ENCODE measurements at regions not wholly inside any gene's neighbourhood (a gene's known extent, or its start where the extent isn't known, plus 50 kb on each side); places are given as distances from the start of the nearest gene placed in this dataset.
"Not testable (repeated sequence)": the region's sequence is repeated elsewhere in the genome, so short reads cannot be mapped to it uniquely, and the experiment has no call there.

DNA sequence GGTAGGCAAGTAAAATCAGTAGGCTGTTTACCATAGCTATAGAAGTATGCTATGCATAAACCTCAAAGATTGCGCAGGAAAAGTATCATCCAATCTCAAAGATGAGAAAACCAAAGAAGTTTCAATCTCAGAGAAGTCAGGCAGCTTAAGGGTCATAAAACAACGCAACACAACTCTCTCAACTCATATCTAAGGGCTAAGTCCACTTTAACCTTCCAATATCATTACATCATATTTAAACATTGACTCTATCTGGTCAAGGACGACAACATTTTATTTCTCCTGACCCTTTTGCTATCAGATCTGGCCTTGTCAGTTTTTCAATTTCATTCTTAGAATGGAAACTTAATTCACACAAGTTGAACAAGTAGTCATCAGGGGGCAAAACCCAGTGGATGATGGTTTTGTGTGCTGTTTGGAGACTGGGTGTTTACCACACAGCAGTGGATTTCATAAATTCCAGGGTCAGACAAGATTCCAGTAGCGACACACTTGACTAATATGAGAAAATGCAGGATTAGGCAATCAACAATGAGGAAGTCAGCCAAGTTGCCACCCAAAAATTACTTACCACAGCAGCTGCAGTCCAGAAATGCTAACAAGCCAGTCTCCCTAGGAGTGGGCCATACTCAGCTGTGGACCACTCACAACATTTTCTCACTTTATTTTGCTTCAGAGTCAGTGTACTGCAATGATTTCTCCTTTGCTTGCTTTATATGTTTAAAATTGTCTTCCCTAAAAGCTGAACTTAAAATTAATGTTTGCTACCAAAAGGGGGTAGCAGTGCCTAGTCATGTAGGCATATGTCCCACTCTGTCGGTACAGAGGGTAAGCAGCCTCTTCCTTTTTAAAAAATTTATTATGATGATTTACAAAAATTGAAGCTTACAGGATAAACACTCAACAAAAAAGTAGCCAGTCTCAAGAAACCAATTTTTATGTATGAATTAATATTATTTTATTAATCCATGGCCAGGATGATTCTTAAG lies 131.9 kb upstream of the NBPF9 start:
- DNase-seq: not testable (repeated sequence)

DNA sequence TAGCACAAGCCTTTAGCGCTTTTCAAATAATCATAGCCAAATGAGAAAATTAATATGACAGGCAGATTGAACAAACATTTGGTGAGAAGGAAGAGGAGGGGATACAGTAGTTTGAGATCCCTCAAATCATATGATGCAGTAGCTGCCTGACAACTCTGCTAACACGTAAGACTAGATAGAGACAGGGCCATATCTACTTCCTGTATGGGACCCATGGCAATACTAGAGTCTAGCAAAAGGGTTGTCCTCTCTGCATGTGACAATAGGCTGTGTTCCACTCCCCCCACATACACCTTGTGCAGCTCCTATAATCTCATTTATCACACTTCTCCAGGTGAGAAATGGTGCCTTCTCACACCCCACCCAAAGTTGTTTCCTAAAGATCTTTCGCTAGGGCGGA lies 134.2 kb upstream of the NBPF9 start:
- not testable (repeated sequence) for DNase-seq

DNA sequence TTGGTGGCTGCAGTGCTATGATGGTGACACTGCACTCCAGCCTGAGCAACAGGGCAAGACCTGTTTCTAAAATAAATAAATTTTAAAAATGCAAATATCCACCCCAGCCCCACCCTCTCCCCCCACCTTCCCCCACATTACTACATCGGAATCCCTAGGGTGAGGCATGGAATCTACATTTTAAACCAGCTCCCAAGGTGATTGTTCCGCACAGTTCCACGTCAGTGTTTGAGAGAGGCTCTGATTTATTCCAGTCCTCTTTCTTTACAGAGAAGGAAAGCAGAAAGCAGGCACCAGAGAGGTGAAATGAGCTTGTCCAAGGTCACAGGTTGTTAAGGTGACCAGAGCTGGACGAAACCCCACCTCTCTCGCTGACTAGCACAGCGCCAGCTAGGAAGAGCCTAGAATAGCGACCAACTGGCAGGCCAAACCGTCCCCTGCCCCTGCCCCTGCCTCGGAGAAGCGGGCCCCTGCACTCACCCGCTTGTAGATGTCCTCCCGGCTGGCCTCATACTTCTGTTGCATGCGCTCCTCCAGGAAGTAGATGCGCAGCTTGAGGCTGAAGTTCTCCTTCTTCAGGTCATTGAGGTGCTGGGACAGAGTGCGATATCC lies 136.7 kb upstream of the NBPF9 start:
- DNase-seq: not testable (repeated sequence)

DNA sequence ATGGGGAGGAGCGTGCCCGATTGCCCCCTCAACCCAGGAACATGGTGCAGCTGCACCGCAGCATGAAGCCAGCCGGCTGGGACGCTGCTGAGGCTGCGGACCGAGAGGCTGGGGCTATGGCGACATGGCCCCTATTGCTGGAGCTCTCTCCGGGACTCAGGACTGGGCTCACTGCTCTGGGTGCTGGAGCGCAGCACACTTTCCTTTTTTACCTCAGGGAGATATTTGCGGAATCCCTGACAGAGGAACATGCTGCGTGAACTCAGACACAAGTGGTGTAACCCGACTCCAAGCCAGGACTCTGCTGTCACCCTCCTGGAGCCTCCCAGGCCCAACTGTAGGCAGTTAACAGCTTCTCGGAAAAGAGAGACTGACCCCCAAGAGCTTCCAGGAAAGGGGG lies 137.2 kb upstream of the NBPF9 start:
- not testable (repeated sequence) for DNase-seq

DNA sequence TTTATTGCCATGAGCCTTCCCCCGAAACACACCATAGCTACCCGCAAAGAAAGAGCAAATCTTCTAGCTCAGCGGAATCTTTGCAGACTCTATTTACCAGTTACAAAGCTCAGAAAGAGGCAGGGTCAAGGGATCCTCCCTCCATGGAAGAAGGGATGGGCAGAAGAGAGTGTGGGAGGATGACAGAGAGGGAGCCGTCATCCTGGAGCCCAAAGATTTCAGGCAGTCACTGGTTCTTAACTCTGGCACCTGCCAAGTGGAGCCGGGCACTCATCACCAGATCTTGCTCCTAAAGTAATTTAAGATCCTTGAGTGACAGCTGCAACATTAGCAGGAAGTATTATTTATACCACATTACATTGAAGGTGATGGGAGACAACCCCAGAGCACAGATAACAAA lies 137.9 kb upstream of the NBPF9 start:
- not testable (repeated sequence) for DNase-seq

DNA sequence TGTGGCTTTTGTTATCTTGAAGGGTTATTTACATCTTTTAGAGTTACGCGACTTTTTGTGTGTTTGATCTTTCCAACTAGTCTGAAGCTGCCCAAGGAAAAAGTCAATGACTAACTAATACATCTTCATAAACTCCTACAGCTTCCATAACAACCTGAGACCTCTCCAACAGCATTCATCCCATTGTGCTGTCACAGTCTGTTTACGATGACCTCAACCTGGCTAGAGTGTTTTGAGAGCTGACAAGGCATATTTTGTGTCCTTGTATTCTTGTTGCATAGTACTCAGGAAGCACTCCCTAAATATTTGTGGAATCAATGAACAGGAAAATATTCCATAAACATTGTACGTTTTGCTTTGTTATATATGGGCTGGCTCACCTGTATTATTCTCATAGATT lies 140.2 kb upstream of the NBPF9 start:
- not testable (repeated sequence) for DNase-seq

DNA sequence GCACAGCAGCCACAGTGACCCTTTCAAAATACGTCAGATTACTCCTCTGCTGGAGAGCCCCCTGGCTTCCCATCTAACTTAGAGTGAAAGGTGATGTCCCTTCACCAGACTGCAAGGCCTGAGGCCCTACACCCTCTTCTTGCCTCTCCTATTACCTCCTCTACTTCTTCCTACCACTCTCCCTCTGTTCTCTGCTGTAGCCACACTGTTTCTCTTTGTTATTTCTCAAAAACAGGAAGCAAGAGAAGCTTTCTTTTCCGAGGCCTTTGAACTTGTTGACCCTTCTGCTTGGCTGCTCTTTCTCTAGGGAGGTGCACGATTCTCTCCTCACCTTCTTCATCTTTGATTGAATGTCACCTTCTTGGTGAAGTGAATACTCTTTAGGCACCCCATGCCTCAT lies 141.3 kb upstream of the NBPF9 start:
- DNase-seq: not testable (repeated sequence)

DNA sequence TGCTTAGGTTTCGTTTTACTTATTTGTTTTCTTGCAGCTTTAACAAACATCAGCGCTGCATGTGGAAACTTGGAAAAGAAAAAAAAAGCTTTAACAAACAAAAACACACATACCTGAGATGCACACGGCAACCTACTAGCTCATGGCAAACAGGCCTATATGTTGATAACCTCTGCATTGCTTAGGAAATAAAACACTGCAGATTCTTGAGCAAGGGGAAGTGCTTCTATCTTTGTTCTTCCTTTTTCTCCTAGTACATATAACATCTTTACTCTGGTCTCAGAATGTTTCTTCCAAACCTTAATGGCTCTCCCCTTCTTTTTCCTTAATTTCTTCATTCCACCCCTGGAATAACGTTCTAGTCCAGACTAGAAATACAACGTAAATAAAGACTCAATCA lies 142.9 kb upstream of the NBPF9 start:
- not testable (repeated sequence) for DNase-seq

DNA sequence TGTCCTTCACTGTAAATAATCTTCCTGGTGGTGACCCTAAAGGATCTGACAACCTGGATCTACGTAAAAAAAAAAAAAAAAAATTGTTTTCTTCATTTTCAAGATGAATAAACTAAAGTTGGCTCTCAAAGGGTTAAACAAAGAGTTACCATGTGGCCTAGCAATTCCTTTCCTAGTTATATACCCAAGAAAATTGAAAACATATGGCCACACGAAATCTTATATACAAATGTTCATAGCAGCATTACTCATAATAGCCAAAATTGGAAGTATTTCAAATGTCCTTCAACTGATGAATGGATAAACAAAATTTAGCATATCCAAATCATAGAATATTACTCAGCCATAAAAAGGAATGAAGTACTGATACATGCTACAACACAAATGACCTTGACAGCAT lies 145.3 kb upstream of the NBPF9 start:
- not testable (repeated sequence) for DNase-seq

DNA sequence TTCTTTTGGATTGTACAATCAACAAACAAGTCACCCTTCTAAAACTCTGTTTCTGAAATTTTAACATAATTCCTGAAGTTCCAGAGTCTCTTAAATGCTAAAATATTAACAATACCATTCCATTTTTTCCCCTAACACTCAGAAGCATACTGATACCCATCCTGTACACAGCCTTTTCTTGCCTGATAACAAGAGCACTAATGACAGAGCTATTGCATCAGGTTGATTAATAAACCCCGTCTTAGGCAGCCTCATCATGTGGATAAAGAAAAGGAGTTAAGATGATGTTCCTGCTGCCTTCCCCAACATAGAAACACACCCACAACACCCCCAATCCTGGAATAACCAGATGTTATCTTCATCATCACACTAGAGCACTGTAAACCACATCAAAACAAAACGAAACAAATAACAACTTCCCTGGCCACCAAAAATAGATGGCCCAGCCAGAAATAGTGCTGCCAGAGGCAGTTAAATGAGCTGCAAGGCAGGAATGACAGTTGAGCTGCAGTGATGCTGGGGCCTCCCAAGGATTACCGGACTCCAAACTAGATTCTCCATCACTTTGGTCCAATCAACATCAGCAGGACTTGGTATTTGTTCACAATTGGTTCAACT lies 146.6 kb upstream of the NBPF9 start:
- not testable (repeated sequence) for DNase-seq

DNA sequence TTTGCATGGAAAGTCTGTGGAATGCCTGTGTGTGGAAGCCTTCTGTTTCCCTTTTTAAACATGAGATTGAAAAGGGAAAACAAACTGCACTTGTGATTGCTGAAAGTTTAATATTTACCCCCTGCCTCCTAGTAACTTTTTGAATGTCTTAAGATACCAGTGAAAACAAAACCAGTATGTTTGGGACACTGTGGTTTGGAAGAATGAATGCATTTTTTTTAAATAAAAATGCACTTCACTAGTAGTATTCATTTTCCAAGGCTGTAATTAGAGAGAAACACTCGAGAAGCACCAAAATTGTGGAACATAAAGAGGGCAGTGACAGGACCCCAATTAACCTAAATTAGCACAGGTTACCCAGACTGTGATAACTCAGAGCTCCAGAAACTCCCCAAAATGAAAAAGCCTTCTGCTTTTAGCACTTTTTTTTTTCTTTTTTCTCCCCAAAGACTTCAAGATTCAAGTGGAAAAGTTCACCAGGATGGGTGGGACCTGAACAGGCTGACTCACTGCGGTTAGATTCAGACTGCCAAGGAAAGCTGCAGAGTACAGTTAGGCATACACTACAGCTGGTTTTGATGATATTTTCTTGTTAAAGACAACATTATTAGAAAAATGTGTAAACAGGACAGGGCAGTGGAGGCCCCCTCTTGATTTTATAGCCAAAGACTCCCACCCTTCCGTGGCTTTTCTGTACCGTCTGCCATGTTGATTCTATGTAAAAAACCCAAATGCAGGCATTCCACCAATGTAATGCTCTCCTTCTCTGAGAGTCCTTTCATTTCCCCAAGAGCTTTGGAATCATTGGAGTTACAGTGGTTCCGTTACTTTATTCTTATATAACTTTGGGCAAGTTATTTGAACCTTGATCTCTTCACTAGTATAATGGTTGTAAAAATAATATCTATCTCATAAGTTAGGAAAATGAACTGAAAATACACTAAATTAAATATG lies 151.8 kb upstream of the NBPF9 start:
- DNase-seq: not testable (repeated sequence)

DNA sequence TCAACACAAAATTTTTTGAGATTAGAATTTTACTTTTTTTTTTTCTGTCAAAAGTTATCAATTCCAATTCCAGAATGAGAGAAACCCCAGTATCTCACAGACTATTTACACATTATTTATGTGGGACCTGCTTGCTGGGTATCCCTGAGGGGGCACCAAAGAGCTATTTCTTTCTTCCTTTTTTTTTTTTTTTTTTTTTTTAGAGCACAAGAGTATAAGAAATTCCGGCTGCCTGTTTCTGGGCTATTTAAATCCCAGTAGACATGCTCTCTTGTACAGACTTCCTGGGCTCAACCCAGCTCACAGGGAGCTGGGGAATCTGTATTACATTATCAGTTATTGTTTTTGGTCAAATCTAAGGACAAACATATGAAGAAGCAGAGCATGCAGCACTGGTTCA lies 156.9 kb upstream of the NBPF9 start:
- DNase-seq: not testable (repeated sequence)

DNA sequence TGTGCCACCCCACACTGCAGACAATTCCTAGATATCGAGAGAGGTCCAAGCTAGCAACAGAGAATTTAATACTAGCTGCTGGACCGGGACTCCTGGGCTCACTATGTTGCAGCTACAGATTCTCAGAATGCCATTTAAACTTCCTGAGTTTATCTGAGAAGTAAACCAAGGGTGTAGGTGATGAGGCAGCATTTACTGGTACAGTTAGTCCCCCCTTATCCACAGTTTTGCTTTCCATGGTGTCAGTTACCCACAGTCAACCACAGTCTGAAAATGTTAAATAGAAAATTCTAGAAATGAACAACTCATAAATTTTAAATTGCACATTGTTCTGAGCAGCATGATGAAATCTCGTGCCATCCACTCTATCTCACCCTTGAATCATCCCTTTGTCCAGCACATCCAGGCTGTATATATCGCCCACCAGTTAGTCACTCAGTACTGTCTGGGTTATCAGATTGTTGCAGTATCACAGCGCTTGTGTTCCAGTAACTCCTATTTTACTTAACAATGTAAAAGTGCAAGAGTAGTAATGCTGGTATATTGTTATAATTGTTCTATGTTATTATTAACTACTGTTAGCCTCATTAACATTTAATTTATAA lies 157.5 kb upstream of the NBPF9 start:
- not testable (repeated sequence) for DNase-seq

DNA sequence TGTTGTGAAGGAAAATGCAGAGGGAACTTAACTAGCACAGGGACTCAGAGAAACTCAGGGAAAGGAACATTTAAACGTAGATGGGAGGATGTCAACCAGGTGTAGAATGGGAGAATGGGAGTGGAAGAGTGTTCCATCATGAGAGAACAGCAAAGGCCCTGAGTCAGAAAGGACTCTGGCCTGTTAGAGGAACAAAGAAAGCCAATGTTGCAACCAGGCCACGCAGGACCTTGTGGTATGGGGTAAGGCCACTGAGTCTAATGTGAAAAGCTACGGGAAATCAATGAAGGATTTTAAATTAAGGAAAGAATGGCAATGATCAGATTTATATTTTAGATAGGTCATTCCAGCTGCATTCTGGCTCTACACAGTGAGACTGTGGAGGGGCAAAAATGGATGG lies 163.9 kb upstream of the NBPF9 start:
- DNase-seq: not testable (repeated sequence)

DNA sequence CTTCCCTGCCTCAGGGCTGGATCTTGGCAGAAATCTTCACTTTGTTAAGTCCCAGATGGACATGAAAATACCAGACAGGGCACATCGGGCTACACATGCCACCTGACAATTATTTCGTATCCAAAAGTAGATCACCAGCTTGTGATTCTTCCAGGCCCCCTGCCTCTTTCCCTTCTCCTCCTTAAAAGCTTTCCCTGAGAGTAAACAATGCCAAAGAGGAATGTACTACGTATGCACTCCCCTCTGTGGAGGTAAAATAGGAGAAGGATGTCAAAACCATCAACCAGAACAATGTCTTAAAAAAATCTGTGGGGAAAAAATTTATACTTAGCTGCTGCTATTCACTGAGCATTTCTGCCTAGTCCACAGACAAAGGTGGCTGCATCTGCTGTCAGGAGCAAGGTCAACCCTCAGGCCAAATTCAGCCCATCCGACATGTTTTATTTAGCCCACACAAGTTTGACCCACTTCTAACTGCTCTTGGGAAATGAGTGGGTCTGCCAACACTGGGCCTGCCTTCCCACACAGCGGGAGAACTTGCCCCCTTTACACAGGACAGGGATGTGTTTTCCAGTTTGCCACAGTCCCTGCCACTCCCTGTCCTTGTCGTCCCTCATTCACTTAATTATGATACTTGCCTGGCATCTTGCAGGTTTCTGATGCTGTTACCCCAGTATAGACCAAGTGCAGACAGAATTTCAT lies 165.8 kb upstream of the NBPF9 start:
- not testable (repeated sequence) for DNase-seq

DNA sequence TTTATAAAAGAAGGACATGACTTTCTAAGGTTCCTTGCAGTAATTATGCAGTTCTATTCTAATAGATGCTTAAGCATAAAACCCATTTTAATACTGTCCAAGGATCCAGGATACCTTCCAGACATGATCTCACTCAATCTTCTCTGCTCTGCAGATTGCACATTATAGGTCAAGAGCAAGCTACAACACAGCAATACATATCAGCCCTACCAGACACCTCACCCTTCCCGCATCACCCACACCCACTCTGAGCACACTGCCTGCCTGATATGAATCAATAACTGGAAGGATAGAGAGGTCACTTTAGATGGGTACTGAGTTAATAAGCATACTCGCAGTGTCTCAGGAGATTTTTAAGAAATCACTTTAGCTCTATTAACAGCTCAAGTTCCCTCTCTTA lies 166.5 kb upstream of the NBPF9 start:
- DNase-seq: not testable (repeated sequence)

DNA sequence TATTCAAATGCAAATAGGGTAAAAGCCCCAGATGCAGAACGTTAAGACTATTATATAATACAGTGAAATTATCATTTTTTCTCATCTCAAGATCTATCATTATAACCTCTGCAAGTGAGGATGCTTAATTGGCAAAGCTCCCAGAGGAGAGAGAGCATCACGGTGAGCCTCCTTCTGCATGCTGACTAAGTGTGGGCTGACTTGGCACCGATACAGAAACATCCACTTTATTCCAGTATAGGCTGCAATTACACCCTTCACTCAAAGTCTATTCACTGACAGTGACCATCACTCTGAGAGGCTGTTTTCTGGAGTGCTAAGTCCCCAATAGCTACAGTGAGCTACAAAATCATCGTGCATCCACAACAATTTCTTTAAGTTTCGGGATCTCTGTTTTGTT lies 171.1 kb upstream of the NBPF9 start:
- DNase-seq: not testable (repeated sequence)

DNA sequence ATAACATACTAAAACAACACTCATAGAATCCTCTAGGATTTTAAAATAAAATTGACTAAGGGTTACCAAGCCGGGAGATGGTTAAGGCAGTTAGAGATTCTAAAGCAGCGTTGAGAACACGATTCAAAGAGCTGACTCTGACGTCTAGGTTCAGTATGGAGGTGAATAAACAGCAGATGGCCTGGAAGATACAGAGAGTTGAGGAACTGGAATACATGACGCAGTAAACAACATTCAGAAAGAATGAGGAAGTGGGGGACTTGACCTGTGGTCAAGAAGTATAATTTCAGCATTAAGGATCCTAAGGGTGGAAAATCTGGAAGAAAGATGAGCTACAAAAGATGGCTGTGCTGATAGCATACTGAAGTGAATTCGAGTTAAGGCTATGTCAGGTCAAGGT lies 172.5 kb upstream of the NBPF9 start:
- not testable (repeated sequence) for DNase-seq

DNA sequence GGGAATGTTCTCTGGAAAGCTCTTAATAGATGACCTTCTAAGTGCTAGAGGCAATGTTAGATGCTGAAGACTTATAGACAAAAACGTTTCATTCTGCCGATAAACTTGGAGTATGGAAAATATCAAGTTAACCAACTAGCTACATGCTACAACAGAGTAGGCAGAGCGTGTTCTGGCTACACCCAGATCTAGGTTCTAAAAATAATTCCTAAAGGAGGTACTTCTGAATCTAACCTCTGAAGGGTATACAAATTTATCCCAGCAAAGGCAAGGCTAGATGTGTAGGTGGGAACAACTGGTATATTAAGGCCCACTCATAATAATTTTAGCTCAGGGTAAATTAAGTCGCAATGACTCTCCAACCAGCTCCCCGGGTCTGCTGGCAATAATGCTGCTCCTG lies 173.1 kb upstream of the NBPF9 start:
- not testable (repeated sequence) for DNase-seq

DNA sequence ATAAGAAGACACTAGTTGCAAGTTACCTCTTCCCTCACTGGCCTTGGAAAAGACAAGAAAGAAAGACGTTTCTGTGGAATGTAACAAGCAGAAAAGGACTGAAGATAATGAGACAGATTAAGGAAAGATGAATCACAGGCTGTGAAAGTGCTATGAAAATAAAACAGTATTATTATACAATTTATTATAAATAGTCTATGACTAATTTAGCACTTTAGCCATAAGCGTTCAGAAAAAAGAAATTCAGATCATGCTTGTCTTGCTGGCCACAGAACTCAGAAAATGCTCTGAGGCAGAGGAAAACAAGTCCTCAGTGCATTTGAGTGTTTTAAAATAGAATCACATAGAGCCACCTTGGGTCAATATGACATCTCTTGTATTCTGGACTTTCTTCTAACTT lies 174.8 kb upstream of the NBPF9 start:
- DNase-seq: not testable (repeated sequence)

DNA sequence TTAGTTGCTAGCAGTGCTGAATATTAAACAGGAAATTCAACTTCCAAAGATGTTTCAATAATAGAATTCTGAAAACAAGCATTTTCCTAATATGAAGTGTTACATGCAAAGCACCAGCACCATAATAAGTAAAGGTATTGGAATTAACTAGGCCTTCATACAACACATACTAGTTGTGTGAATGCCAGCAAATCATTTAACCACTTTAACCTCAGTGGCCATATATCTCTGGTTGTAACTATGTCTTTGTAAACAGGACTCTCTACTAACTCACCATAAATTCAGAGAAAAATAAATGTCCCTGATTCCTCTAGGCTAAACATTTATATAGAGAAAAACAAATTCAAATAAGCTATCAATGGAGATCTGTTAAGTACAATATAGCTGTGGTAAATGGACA lies 175.7 kb upstream of the NBPF9 start:
- DNase-seq: not testable (repeated sequence)

All from CD4-positive, alpha-beta T cell treated with Interleukin-17A for 4 hours (primary cell).